ENCODE measurements at regions not wholly inside any gene's neighbourhood (a gene's known extent, or its start where the extent isn't known, plus 50 kb on each side); places are given as distances from the start of the nearest gene placed in this dataset.

- Histone ChIP-seq H3K9ac (ENCODE audit: low read depth, low read length) (no peak overlapping the region), H3K18ac (ENCODE audit: low read depth, low read length) (no peak overlapping the region), H3K4ac (ENCODE audit: low read depth, low read length) (no peak overlapping the region), H4K5ac (ENCODE audit: low read depth, low read length) (no peak overlapping the region), H2AK5ac (ENCODE audit: low read depth, low read length) (no peak overlapping the region), H3K4me2 (ENCODE audit: low read depth, low read length) (no peak overlapping the region), H3K23ac (ENCODE audit: low read depth, low read length) (no peak overlapping the region), H3K79me1 (ENCODE audit: low read depth in 1 of 2, low read length in 2 of 2) (no peaks in the 10 kb centered on the region), H4K91ac (ENCODE audit: insufficient read depth, low read depth, low read length) (no peak overlapping the region), H2BK120ac (ENCODE audit: low read depth, low read length) (no peak overlapping the region), H3K27me3 (ENCODE audit: control insufficient read depth, insufficient read depth, low read length) (no peaks in the 10 kb centered on the region), H2AK9ac (replicated peaks; ENCODE audit: low read depth, low read length, poor library complexity) (no peak overlapping the region), H3K4me3 (ENCODE audit: insufficient read depth, low read depth, low read length) (no peak overlapping the region), H4K20me1 (ENCODE audit: insufficient read depth, low read length) (no peaks in the 10 kb centered on the region), H2BK15ac (ENCODE audit: low read depth, low read length) (no peak overlapping the region), H3K4me1 (ENCODE audit: control insufficient read depth, insufficient read depth, low read length) (peaks cover 3% of the 10 kb centered on the region; the same call in 1 of the 2 replicates), H2AFZ (replicated peaks; ENCODE audit: low read length, poor library complexity) (no peak overlapping the region), H3K14ac (replicated peaks; ENCODE audit: low read depth, low read length) (no peak overlapping the region), H3K56ac (ENCODE audit: extremely low read depth, insufficient read depth, low read length) (no peak overlapping the region), H2BK20ac (ENCODE audit: low read depth, low read length) (no peak overlapping the region; the same call in 1 of the 2 replicates), H3K27ac (ENCODE audit: insufficient read depth, low read length) (no peak overlapping the region), H3K9me3 (ENCODE audit: control insufficient read depth, insufficient read depth, low read length) (no peaks in the 10 kb centered on the region), H4K8ac (ENCODE audit: low read depth in 2 of 2, low read length in 2 of 2) (no peak overlapping the region), H3K36me3 (ENCODE audit: control insufficient read depth, insufficient read depth, low read length) (no peaks in the 10 kb centered on the region), H3K9me1 (ENCODE audit: insufficient read depth, low read length) (no peaks in the 10 kb centered on the region), H2BK5ac (ENCODE audit: low read depth, low read length, poor library complexity, severe bottlenecking) (no peak overlapping the region)
- BruUV-seq (replicated peaks) = no TSS peak
- dilution Hi-C loops (cut with HindIII; ENCODE audit: low sequenced_read_pairs, unreplicated experiment) = no loop called here
- DNase-seq (no peak), ATAC-seq (ENCODE audit: low read depth) (peak; percentile 17; the same call in 1 of the 2 replicates)
- intact Hi-C loops (cut with micrococcal nuclease) = loop anchor here (5.0 kb wide), 1 partner anchor 98 kb away; no protein-coding TSS in a partner anchor
- ChIA-PET CTCF (interaction anchor here (0.6 to 0.7 kb wide), 2 partner anchors 28 to 134 kb away, joined by 3 to 4 read pairs; no protein-coding TSS in a partner anchor), POLR2A (ENCODE audit: unreplicated experiment) (no interaction called here)
- in situ Hi-C loops (cut with MboI; ENCODE audit: low sequenced_read_pairs) = no loop called here
- TF ChIP-seq MAFK (IDR thresholded peaks at IDR 0.05; ENCODE audit: low read depth, low read length) (no peak), MAZ (IDR thresholded peaks at IDR 0.05; ENCODE audit: borderline replicate concordance, low read depth, low read length) (no peak), FOS (IDR thresholded peaks at IDR 0.05; ENCODE audit: low read depth, low read length) (no peak), POLR2A (IDR thresholded peaks at IDR 0.05; ENCODE audit: low read depth, low read length) (no peak), RFX5 (IDR thresholded peaks at IDR 0.05; ENCODE audit: low read depth, low read length) (no peak)
Measured at GRCh38 chr2:180474716-180475115, 467.6 kb upstream of the CWC22 start.
